Keratinocyte (primary cell): ENCODE measurements at regions not wholly inside any gene's neighbourhood (a gene's known extent, or its start where the extent isn't known, plus 50 kb on each side); places are given as distances from the start of the nearest gene placed in this dataset.

ENCODE experiments used
- DNase-seq: peaks from one replicate; pipeline ENCODE4 v3.0.0-alpha.2; 2011; ENCODE audit warnings: low read depth, missing footprints, low spot score
- FAIRE-seq: peaks from 2 replicates; lab custom pipeline; 2011; peaks lifted over from hg19 to GRCh38; lab: Jason Lieb, UNC
- H2AFZ ChIP-seq: 2 replicates; pipeline ENCODE4 v1.6.0; 2012; ENCODE audit warnings: low read length, control low read depth, inconsistent platforms; ENCODE audit not compliant: control insufficient read depth
- H3K27ac ChIP-seq: 2 replicates; pipeline ENCODE4 v1.5.1; 2011; ENCODE audit warnings: low read length; ENCODE audit not compliant: control insufficient read depth, insufficient read depth
- H3K27me3 ChIP-seq: 3 replicates; pipeline ENCODE4 v1.6.0; 2011; ENCODE audit warnings: low read length; ENCODE audit not compliant: control insufficient read depth, insufficient read depth; ENCODE audit errors: extremely low read depth
- H3K36me3 ChIP-seq, 2 experiments: 2 replicates in 1 of 2; 3 replicates in 1 of 2; pipeline ENCODE4 v1.5.1; 2011; ENCODE audit warnings: low read length in 2 of 2, mild to moderate bottlenecking in 1 of 2; ENCODE audit not compliant: control insufficient read depth in 2 of 2, insufficient read depth in 2 of 2; ENCODE audit errors: extremely low read depth in 1 of 2
- H3K4me1 ChIP-seq: 3 replicates; pipeline ENCODE4 v1.5.1; 2011; ENCODE audit warnings: low read length; ENCODE audit not compliant: control insufficient read depth, insufficient read depth; ENCODE audit errors: extremely low read depth
- H3K4me2 ChIP-seq: 3 replicates; pipeline ENCODE4 v1.6.0; 2011; ENCODE audit warnings: low read depth, low read length; ENCODE audit not compliant: control insufficient read depth, insufficient read depth; ENCODE audit errors: extremely low read depth
- H3K4me3 ChIP-seq, 3 experiments: fragments of 200-600 bp in 1 of 3; sonication (generic) in 1 of 3; 2 replicates in 2 of 3; 3 replicates in 1 of 3; pipeline ENCODE4 v1.5.1; 2011 to 2016; ENCODE audit warnings: low read length in 3 of 3, mild to moderate bottlenecking in 3 of 3, control low read depth in 2 of 3, inconsistent platforms in 1 of 3, low read depth in 1 of 3, mixed read lengths in 1 of 3, mixed run types in 1 of 3, moderate library complexity in 1 of 3; ENCODE audit not compliant: control insufficient read depth in 2 of 3, insufficient read depth in 2 of 3; ENCODE audit errors: extremely low read depth in 1 of 3
- H3K79me2 ChIP-seq: 2 replicates; pipeline ENCODE4 v1.6.0; 2012; ENCODE audit warnings: low read length; ENCODE audit not compliant: control insufficient read depth, insufficient read depth
- H3K9ac ChIP-seq: 3 replicates; pipeline ENCODE4 v1.6.0; 2011; ENCODE audit warnings: low read length; ENCODE audit not compliant: control insufficient read depth, insufficient read depth; ENCODE audit errors: extremely low read depth
- H3K9me1 ChIP-seq: 3 replicates; pipeline ENCODE4 v1.6.0; 2011; ENCODE audit warnings: low read length; ENCODE audit not compliant: control insufficient read depth, insufficient read depth; ENCODE audit errors: extremely low read depth
- H3K9me3 ChIP-seq: 2 replicates; pipeline ENCODE4 v1.5.1; 2012; ENCODE audit warnings: low read depth, low read length; ENCODE audit not compliant: control insufficient read depth
- H4K20me1 ChIP-seq: 3 replicates; pipeline ENCODE4 v1.6.0; 2011; ENCODE audit warnings: low read length; ENCODE audit not compliant: control insufficient read depth, insufficient read depth; ENCODE audit errors: extremely low read depth
- EZH2 ChIP-seq: IDR thresholded peaks from one replicate; pipeline ENCODE4 v1.6.1; 2012; ENCODE audit warnings: inconsistent platforms, mild to moderate bottlenecking, low read length, moderate library complexity
- dilution Hi-C: fragments of 300-500 bp; cut with MboI; formaldehyde crosslinking; loops from one replicate; pipeline ENCODE4 v1.7.0; 2020; ENCODE audit warnings: low sequenced_read_pairs; ENCODE audit not compliant: extremely low pct_ligation_motif_present
- TF ChIP-seq, protein P1 (sequence below), 3 experiments: IDR thresholded peaks in 1 of 3; conservative IDR thresholded peaks in 1 of 3; optimal IDR thresholded peaks in 1 of 3; 2 replicates in 2 of 3; 3 replicates in 1 of 3; pipeline versions ENCODE3 to v1.5.1; 2011; ENCODE audit warnings: low read length in 3 of 3, mild to moderate bottlenecking in 3 of 3, moderate library complexity in 2 of 3, control low read depth in 1 of 3, inconsistent platforms in 1 of 3; ENCODE audit not compliant: insufficient read depth in 2 of 3; ENCODE audit errors: extremely low read depth in 1 of 3

DNA sequence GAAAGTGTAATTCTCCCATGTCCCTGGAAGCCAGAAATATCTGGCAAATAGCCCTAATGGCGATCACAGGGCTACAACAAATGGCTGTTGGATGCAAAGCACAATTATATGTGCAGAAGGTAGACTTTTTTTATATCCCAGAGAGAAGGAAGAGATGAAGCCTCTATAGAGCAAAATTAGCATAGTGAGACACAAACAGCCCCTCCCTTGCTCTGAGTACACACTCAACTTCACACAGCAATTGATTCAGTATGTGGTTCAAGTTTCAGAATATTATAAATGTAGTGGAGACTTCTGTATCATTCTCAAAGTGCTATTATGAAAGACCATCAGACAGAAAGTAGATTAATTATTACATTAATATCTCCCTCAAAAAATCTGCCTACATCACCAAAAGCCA lies 246.5 kb upstream of the TBX18 start:
- dilution Hi-C loops = no loop called here
- Histone ChIP-seq H3K9me3 (no peaks in the 10 kb centered on the region), H3K4me2 (no peak overlapping the region), H3K36me3 (no peaks in the 10 kb centered on the region), H3K27ac (no peak overlapping the region), H3K4me3 (no peak overlapping the region), H3K9me1 (no peaks in the 10 kb centered on the region), H3K27me3 (no peaks in the 10 kb centered on the region), H3K4me1 (no peaks in the 10 kb centered on the region), H4K20me1 (no peaks in the 10 kb centered on the region), H3K9ac (no peak overlapping the region), H3K79me2 (no peaks in the 10 kb centered on the region), H2AFZ (no peak overlapping the region)
- FAIRE-seq = no peak
- DNase-seq = no peak
- TF ChIP-seq EZH2 = no peak
- TF ChIP-seq, protein P1, sequence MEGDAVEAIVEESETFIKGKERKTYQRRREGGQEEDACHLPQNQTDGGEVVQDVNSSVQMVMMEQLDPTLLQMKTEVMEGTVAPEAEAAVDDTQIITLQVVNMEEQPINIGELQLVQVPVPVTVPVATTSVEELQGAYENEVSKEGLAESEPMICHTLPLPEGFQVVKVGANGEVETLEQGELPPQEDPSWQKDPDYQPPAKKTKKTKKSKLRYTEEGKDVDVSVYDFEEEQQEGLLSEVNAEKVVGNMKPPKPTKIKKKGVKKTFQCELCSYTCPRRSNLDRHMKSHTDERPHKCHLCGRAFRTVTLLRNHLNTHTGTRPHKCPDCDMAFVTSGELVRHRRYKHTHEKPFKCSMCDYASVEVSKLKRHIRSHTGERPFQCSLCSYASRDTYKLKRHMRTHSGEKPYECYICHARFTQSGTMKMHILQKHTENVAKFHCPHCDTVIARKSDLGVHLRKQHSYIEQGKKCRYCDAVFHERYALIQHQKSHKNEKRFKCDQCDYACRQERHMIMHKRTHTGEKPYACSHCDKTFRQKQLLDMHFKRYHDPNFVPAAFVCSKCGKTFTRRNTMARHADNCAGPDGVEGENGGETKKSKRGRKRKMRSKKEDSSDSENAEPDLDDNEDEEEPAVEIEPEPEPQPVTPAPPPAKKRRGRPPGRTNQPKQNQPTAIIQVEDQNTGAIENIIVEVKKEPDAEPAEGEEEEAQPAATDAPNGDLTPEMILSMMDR (optimal IDR thresholded peaks at IDR 0.05 in 1 of 3, IDR thresholded peaks at IDR 0.05 in 1 of 3, conservative IDR thresholded peaks at IDR 0.05 in 1 of 3; ENCODE audit: extremely low read depth in 1 of 3, insufficient read depth in 2 of 3, low read length in 3 of 3) = no peak

DNA sequence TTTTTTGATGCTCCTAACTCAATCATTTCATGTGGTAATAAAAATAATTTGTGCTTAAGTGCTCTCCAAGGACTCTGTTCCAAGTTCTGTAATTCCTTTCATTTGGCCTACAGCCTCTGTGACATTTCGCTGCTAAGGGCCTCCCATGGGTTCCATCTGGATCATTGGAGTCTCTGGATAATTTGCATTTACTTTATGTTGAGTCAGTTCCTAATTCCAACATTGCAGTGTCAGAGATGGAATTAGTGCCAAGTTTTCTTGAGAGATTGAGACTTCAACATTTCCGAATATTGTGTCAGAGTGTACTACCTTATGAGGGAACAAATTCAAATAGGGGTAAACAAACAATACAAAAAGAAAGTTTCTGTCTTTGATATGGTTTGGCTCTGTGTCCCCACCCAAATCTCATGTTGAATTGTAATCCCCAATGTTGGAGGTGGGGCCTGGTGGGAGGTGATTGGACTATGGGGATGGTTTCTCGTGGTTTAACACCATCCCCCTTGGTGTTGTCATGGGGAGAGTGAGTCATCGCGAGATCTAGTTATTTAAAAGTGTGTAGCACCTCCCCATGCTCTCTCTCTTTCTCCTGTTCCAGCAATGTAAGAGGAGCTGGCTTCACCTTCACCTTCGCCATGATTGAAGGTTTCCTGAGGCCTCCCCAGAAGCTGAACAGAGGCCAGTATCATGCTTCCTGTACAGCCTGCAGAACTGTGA lies 244.1 kb upstream of the TBX18 start:
- dilution Hi-C loops = no loop called here
- Histone ChIP-seq H3K4me1 (no peaks in the 10 kb centered on the region), H3K4me2 (no peak overlapping the region), H2AFZ (no peak overlapping the region), H3K27ac (no peak overlapping the region), H4K20me1 (no peaks in the 10 kb centered on the region), H3K9me3 (no peaks in the 10 kb centered on the region), H3K9me1 (no peaks in the 10 kb centered on the region), H3K79me2 (no peaks in the 10 kb centered on the region), H3K36me3 (no peaks in the 10 kb centered on the region), H3K9ac (no peak overlapping the region), H3K4me3 (no peak overlapping the region), H3K27me3 (no peaks in the 10 kb centered on the region)
- TF ChIP-seq, protein P1 (optimal IDR thresholded peaks at IDR 0.05 in 1 of 3, IDR thresholded peaks at IDR 0.05 in 1 of 3, conservative IDR thresholded peaks at IDR 0.05 in 1 of 3; ENCODE audit: extremely low read depth in 1 of 3, insufficient read depth in 2 of 3, low read length in 3 of 3) = no peak
- no peak for TF ChIP-seq EZH2
- no peak for FAIRE-seq
- DNase-seq = no peak
